MCF 10A (cell line): ENCODE measurements at regions not wholly inside any gene's neighbourhood (a gene's known extent, or its start where the extent isn't known, plus 50 kb on each side); places are given as distances from the start of the nearest gene placed in this dataset.

ENCODE experiments used
- BruUV-seq: library from RNA; stranded (reverse); fragments of 400-500 nt; replicated peaks from 2 replicates; lab custom pipeline; 2021; lab: Mats Ljungman, UMichigan
- CTCF ChIA-PET: fragments of 300-600 bp; sonication (Branson Sonifier 250); formaldehyde crosslinking; extraction: SDS; loops from one replicate; lab custom pipeline; 2021; ENCODE audit warnings: antibody characterized with exemption, inconsistent platforms; lab: Yijun Ruan, JAX
- POLR2A ChIA-PET: fragments of 300-600, 350-650 bp; sonication (Branson Sonifier 250); formaldehyde crosslinking; extraction: SDS; loops from one replicate; lab custom pipeline; 2020; ENCODE audit warnings: antibody characterized with exemption, inconsistent platforms; lab: Yijun Ruan, JAX
- DNase-seq: peaks from one replicate; pipeline ENCODE4 v3.0.0-alpha.2; 2018; ENCODE audit not compliant: unreplicated experiment
- H3K27ac Mint-ChIP-seq: one replicate; pipeline ENCODE4 v1.8.0; 2022; ENCODE audit warnings: mild to moderate bottlenecking, low read depth, mixed read lengths; ENCODE audit not compliant: unreplicated experiment
- H3K27me3 Mint-ChIP-seq: one replicate; pipeline ENCODE4 v1.8.0; 2022; ENCODE audit warnings: mixed read lengths; ENCODE audit not compliant: insufficient read depth, unreplicated experiment
- H3K36me3 Mint-ChIP-seq: one replicate; pipeline ENCODE4 v1.8.0; 2022; ENCODE audit warnings: mild to moderate bottlenecking, moderate library complexity, mixed read lengths; ENCODE audit not compliant: insufficient read depth, unreplicated experiment
- H3K4me1 Mint-ChIP-seq: one replicate; pipeline ENCODE4 v1.8.0; 2022; ENCODE audit warnings: mixed read lengths; ENCODE audit not compliant: insufficient read depth, unreplicated experiment
- H3K4me3 Mint-ChIP-seq: one replicate; pipeline ENCODE4 v1.8.0; 2022; ENCODE audit warnings: mild to moderate bottlenecking, moderate library complexity, mixed read lengths; ENCODE audit not compliant: unreplicated experiment
- H3K9me3 Mint-ChIP-seq: one replicate; pipeline ENCODE4 v1.8.0; 2022; ENCODE audit warnings: mixed read lengths; ENCODE audit not compliant: unreplicated experiment
- intact Hi-C: fragments of 100-400 bp; cut with micrococcal nuclease; formaldehyde crosslinking; loops from 2 replicates; pipeline ENCODE4 v1.14.1; 2022
- TF ChIP-seq, protein P1 (sequence below): fragments of 200-600 bp; IDR thresholded peaks from one replicate; pipeline ENCODE4 v1.8.0; 2022; ENCODE audit warnings: antibody characterized with exemption, mild to moderate bottlenecking; ENCODE audit not compliant: unreplicated experiment

DNA sequence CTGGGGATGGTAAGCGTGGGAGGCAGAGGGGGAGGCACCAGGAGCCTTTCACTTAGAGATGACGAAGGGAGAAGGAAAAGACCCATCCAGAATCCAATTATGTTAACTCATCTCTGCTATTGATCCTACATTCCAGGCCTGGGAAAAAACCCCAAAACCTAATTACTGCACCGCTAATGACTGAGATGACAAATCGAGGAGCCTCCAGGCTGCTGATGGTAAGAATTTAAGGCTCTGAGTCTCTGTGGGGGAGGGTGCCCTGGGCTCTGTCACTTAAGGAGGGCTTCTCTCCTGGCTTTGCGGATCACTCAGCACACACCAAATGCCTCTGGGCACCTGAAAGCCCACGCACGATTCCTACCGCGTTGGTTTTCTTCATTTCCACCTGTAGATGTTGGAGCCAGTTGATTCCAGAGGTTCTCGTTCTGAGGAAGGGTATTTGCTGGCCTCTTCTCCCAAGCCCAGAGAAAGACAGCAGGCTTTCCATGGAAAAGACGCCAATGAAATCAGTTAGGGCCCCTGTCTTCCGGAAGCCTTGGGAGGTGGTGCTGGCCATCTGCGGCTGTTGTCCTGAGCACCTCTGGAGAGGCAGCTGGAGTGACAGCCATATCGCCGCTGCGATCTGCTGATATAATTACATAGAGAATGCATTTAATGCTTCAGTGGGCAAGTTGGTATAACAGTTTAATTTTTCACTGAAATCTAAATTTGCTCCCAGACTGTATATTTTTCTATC lies 751.2 kb downstream of the BRD1 start:
- ChIA-PET POLR2A (no interaction called here), CTCF (interaction anchor here (0.5 kb wide), 1 partner anchor 121 kb away, joined by 3 read pairs; no protein-coding TSS in a partner anchor)
- no peak overlapping the region for H3K4me3 Mint-ChIP-seq
- H3K4me1 Mint-ChIP-seq, result no peaks in the 10 kb centered on the region
- BruUV-seq, result no TSS peak
- no peak for DNase-seq
- TF ChIP-seq, protein P1, sequence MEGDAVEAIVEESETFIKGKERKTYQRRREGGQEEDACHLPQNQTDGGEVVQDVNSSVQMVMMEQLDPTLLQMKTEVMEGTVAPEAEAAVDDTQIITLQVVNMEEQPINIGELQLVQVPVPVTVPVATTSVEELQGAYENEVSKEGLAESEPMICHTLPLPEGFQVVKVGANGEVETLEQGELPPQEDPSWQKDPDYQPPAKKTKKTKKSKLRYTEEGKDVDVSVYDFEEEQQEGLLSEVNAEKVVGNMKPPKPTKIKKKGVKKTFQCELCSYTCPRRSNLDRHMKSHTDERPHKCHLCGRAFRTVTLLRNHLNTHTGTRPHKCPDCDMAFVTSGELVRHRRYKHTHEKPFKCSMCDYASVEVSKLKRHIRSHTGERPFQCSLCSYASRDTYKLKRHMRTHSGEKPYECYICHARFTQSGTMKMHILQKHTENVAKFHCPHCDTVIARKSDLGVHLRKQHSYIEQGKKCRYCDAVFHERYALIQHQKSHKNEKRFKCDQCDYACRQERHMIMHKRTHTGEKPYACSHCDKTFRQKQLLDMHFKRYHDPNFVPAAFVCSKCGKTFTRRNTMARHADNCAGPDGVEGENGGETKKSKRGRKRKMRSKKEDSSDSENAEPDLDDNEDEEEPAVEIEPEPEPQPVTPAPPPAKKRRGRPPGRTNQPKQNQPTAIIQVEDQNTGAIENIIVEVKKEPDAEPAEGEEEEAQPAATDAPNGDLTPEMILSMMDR, result no peak
- no peaks in the 10 kb centered on the region for H3K27me3 Mint-ChIP-seq
- intact Hi-C loops, result no loop called here
- H3K27ac Mint-ChIP-seq, result no peak overlapping the region
- H3K36me3 Mint-ChIP-seq, result no peaks in the 10 kb centered on the region
- peaks cover under 1% of the 10 kb centered on the region for H3K9me3 Mint-ChIP-seq

DNA sequence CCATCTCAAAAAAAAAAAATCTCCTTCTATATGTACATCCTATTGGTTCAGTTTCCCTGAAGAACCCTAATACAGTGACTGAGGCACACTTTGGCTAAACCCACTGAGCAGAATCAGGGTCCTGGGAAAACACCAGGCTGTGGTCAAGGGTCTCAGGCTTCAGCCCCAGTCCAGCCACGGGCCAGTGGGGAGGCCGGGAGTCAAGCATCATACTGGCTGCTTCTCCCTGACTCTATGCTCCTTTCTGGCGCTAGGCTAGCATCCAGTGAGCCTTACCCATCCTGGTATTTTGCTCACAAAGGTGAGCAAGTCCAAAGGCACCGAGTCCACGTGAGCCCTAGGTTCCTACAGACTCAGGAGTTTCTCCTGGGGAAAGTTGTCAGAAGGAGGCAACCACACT lies 752.5 kb downstream of the BRD1 start:
- TF ChIP-seq, protein P1, result no peak
- Mint-ChIP-seq H3K4me3 (no peak overlapping the region), H3K4me1 (no peaks in the 10 kb centered on the region), H3K27ac (no peak overlapping the region), H3K36me3 (no peaks in the 10 kb centered on the region), H3K27me3 (no peaks in the 10 kb centered on the region), H3K9me3 (peaks cover 8% of the 10 kb centered on the region)
- no peak for DNase-seq
- ChIA-PET POLR2A (no interaction called here), CTCF (interaction anchor here (0.7 kb wide), 1 partner anchor 17 kb away, joined by 5 read pairs; no protein-coding TSS in a partner anchor)
- intact Hi-C loops, result no loop called here
- no TSS peak for BruUV-seq

DNA sequence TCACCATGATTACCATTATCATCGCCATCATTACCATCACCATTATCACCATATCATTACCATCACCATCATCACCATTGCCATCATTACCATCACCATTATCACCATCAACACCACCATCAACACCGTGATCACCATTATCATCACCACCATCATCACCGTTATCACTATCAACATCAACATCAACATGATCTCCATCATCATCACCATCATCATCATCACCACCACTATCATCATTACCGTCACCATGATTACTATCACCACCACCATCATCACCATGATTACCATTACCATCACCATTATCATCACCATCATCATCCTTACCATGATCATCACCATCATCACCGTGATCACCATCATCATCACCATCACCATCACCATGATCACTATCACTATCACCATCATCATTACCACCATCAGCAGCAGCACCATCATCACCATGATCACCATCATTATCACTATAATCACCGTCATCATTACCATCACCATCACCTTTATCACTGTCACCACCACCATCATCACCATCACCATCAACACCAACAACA lies 753.7 kb downstream of the BRD1 start:
- H3K36me3 Mint-ChIP-seq, result no peaks in the 10 kb centered on the region
- H3K4me1 Mint-ChIP-seq, result no peaks in the 10 kb centered on the region
- intact Hi-C loops, result no loop called here
- ChIA-PET POLR2A (interaction anchor here (0.6 kb wide), 1 partner anchor 29 kb away, joined by 4 read pairs; no protein-coding TSS in a partner anchor), CTCF (no interaction called here)
- H3K4me3 Mint-ChIP-seq, result no peak overlapping the region
- DNase-seq, result no peak
- TF ChIP-seq, protein P1, result no peak
- H3K27me3 Mint-ChIP-seq, result no peaks in the 10 kb centered on the region
- H3K27ac Mint-ChIP-seq, result no peak overlapping the region
- peaks cover 8% of the 10 kb centered on the region for H3K9me3 Mint-ChIP-seq
- BruUV-seq, result no TSS peak

DNA sequence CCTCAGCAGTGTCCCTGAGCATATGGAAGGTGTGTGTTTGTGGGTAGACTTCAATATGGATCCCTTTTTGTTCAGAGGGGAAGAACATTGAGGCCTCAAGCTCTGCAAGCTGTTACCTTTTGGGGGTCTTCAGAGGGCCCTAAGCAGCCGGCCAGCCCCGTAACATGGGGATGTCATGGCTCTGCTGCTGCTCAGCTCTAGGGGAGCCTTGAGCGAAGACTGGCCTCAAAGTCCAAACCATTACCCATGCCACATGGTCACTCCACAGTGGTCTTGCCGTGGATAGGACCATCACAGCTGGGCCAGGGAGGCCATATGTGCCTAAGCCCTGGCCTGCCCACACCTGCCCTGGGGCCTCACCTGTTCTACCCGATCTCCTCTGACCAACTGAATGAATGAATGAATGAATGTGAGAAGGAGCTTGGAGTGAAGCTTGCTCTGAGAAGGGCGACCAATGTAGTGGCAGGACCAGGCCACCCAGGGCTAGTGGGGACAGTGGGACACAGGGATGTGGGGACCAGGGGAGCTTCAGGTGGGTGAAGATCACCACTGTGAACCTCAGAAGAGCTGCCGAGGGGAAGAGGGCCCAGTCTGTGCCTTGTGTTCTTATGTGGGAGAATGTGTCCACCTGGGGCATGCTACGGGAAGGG lies 754.6 kb downstream of the BRD1 start:
- Mint-ChIP-seq H3K27ac (no peak overlapping the region), H3K4me1 (no peaks in the 10 kb centered on the region), H3K9me3 (peaks cover 12% of the 10 kb centered on the region), H3K4me3 (no peak overlapping the region), H3K36me3 (no peaks in the 10 kb centered on the region), H3K27me3 (no peaks in the 10 kb centered on the region)
- BruUV-seq, result no TSS peak
- no peak for DNase-seq
- POLR2A ChIA-PET, result interaction anchor here (0.6 kb wide), 1 partner anchor 28 kb away, joined by 4 read pairs; no protein-coding TSS in a partner anchor
- TF ChIP-seq, protein P1, result no peak
- CTCF ChIA-PET, result no interaction called here
- intact Hi-C loops, result no loop called here
